H1 (cell line): ENCODE measurements at regions not wholly inside any gene's neighbourhood (a gene's known extent, or its start where the extent isn't known, plus 50 kb on each side); places are given as distances from the start of the nearest gene placed in this dataset.

ENCODE experiments used
- CTCF ChIA-PET: fragments of 300-600 bp; sonication (Branson Sonifier 250); formaldehyde crosslinking; loops from one replicate; lab custom pipeline; 2021; ENCODE audit not compliant: partially characterized antibody; lab: Charles Lee
- POLR2A ChIA-PET: fragments of 300-600 bp; sonication (Branson Sonifier 250); formaldehyde crosslinking; loops from one replicate; lab custom pipeline; 2021; ENCODE audit warnings: inconsistent platforms; ENCODE audit not compliant: partially characterized antibody; lab: Charles Lee
- DNase-seq, 2 experiments: peaks; one replicate each; pipeline versions ENCODE4 v3.0.0 to v3.0.0-alpha.2; 2010 to 2022; ENCODE audit warnings: low spot score in 2 of 2, low read depth in 1 of 2, mixed read lengths in 1 of 2
- FAIRE-seq: peaks from 2 replicates; lab custom pipeline; 2011; peaks lifted over from hg19 to GRCh38; lab: Jason Lieb, UNC
- H2AFZ ChIP-seq: 2 replicates; pipeline ENCODE4 v1.8.1; 2012; ENCODE audit warnings: low read length, inconsistent platforms
- H2AK5ac ChIP-seq: 2 replicates; pipeline ENCODE4 v1.6.1; 2013; ENCODE audit warnings: low read depth, low read length
- H2BK120ac ChIP-seq: replicated peaks from 2 replicates; pipeline ENCODE3; 2013; ENCODE audit warnings: low read depth, low read length, inconsistent platforms
- H2BK12ac ChIP-seq: 2 replicates; pipeline ENCODE4 v1.6.1; 2013; ENCODE audit warnings: low read depth, low read length
- H2BK15ac ChIP-seq: 2 replicates; pipeline ENCODE4 v1.6.1; 2013; ENCODE audit warnings: low read length
- H2BK20ac ChIP-seq: 2 replicates; pipeline ENCODE4 v1.6.1; 2013; ENCODE audit warnings: low read length
- H2BK5ac ChIP-seq: 2 replicates; pipeline ENCODE4 v1.6.1; 2013; ENCODE audit warnings: low read depth, low read length
- H3K14ac ChIP-seq: 2 replicates; pipeline ENCODE4 v1.6.1; 2013; ENCODE audit warnings: inconsistent platforms; ENCODE audit not compliant: insufficient read length
- H3K18ac ChIP-seq: 2 replicates; pipeline ENCODE4 v1.6.1; 2013; ENCODE audit warnings: low read length; ENCODE audit errors: extremely low read depth
- H3K23ac ChIP-seq: 2 replicates; pipeline ENCODE4 v1.6.1; 2013; ENCODE audit warnings: inconsistent platforms; ENCODE audit not compliant: insufficient read length
- H3K23me2 ChIP-seq: 2 replicates; pipeline ENCODE4 v1.6.1; 2013; ENCODE audit warnings: low read depth, low read length
- H3K27ac ChIP-seq: 2 replicates; pipeline ENCODE4 v1.6.1; 2011; ENCODE audit warnings: low read depth, low read length, inconsistent platforms
- H3K27me3 ChIP-seq, 4 experiments: replicated peaks in 1 of 4; 1 replicate in 1 of 4; 2 replicates in 3 of 4; pipeline versions ENCODE4 v1.6.1 to v1.8.1; 2011 to 2013; ENCODE audit warnings: low read length in 3 of 4, mild to moderate bottlenecking in 3 of 4, inconsistent platforms in 2 of 4, mixed read lengths in 2 of 4, moderate library complexity in 1 of 4; ENCODE audit not compliant: control insufficient read depth in 3 of 4, insufficient read depth in 3 of 4; ENCODE audit errors: extremely low read depth in 1 of 4
- H3K36me3 ChIP-seq, 4 experiments: 2 replicates each; pipeline versions ENCODE4 v1.6.1 to v1.8.1; 2011 to 2013; ENCODE audit warnings: mild to moderate bottlenecking in 4 of 4, low read length in 3 of 4, moderate library complexity in 2 of 4, control low read depth in 1 of 4, inconsistent platforms in 1 of 4; ENCODE audit not compliant: insufficient read depth in 4 of 4, control insufficient read depth in 2 of 4
- H3K4ac ChIP-seq: replicated peaks from 2 replicates; pipeline ENCODE3; 2013; ENCODE audit warnings: low read length, low read depth, mixed read lengths, inconsistent platforms; ENCODE audit not compliant: insufficient read length
- H3K4me1 ChIP-seq, 4 experiments: replicated peaks in 1 of 4; 1 replicate in 1 of 4; 2 replicates in 3 of 4; pipeline versions ENCODE4 v1.6.1 to v1.8.1; 2011 to 2013; ENCODE audit warnings: low read length in 3 of 4, inconsistent platforms in 2 of 4, mixed read lengths in 1 of 4; ENCODE audit not compliant: insufficient read depth in 4 of 4, control insufficient read depth in 3 of 4
- H3K4me2 ChIP-seq, 2 experiments: 2 replicates each; pipeline versions ENCODE4 v1.6.1 to v1.8.1; 2011 to 2013; ENCODE audit warnings: low read depth in 2 of 2, low read length in 2 of 2, control low read depth in 1 of 2, inconsistent platforms in 1 of 2, mild to moderate bottlenecking in 1 of 2; ENCODE audit not compliant: insufficient read depth in 1 of 2
- H3K4me3 ChIP-seq, 4 experiments: fragments of 200-600, 300-600 bp in 1 of 4; sonication (generic), shearing (Covaris generic), sonication (Bioruptor Twin) in 1 of 4; 2 replicates each; pipeline versions ENCODE4 v1.5.1 to v1.8.1; 2011 to 2016; ENCODE audit warnings: low read length in 4 of 4, low read depth in 3 of 4, control low read depth in 2 of 4, inconsistent platforms in 2 of 4, mild to moderate bottlenecking in 2 of 4, mixed read lengths in 1 of 4, moderate library complexity in 1 of 4; ENCODE audit not compliant: insufficient read depth in 2 of 4; ENCODE audit errors: extremely low read depth in 1 of 4
- H3K56ac ChIP-seq: replicated peaks from 2 replicates; pipeline ENCODE3; 2013; ENCODE audit warnings: low read depth, mild to moderate bottlenecking, mixed read lengths, low read length, inconsistent platforms; ENCODE audit not compliant: insufficient read length
- H3K79me1 ChIP-seq: 2 replicates; pipeline ENCODE4 v1.6.1; 2013; ENCODE audit warnings: low read depth, low read length, control low read depth
- H3K79me2 ChIP-seq, 2 experiments: 2 replicates each; pipeline versions ENCODE4 v1.6.1 to v1.8.1; 2012 to 2013; ENCODE audit warnings: low read length in 2 of 2, mild to moderate bottlenecking in 2 of 2, inconsistent platforms in 1 of 2; ENCODE audit not compliant: insufficient read depth in 2 of 2, control insufficient read depth in 1 of 2
- H3K9ac ChIP-seq, 4 experiments: replicated peaks in 1 of 4; 1 replicate in 1 of 4; 2 replicates in 3 of 4; pipeline versions ENCODE4 v1.6.1 to v1.8.1; 2011 to 2013; ENCODE audit warnings: low read depth in 3 of 4, low read length in 3 of 4, control low read depth in 2 of 4, mild to moderate bottlenecking in 2 of 4, moderate library complexity in 2 of 4, inconsistent platforms in 1 of 4; ENCODE audit errors: extremely low read depth in 1 of 4
- H3K9me3 ChIP-seq, 2 experiments: 2 replicates each; pipeline versions ENCODE4 v1.6.1 to v1.8.1; 2012 to 2013; ENCODE audit warnings: mild to moderate bottlenecking in 2 of 2, moderate library complexity in 2 of 2, control low read depth in 1 of 2, inconsistent platforms in 1 of 2, low read depth in 1 of 2, low read length in 1 of 2, mixed read lengths in 1 of 2; ENCODE audit not compliant: insufficient read depth in 2 of 2
- H4K20me1 ChIP-seq, 2 experiments: replicated peaks in 1 of 2; 2 replicates each; pipeline versions ENCODE3 to v1.8.1; 2011 to 2013; ENCODE audit warnings: inconsistent platforms in 2 of 2, low read length in 2 of 2, mild to moderate bottlenecking in 1 of 2; ENCODE audit not compliant: insufficient read depth in 2 of 2, control insufficient read depth in 1 of 2
- H4K5ac ChIP-seq: 2 replicates; pipeline ENCODE4 v1.6.1; 2013; ENCODE audit warnings: low read length, low read depth, mixed read lengths, inconsistent platforms; ENCODE audit not compliant: insufficient read length
- H4K8ac ChIP-seq: 2 replicates; pipeline ENCODE4 v1.8.0; 2013; ENCODE audit warnings: mild to moderate bottlenecking, moderate library complexity, low read length, inconsistent platforms; ENCODE audit not compliant: insufficient read depth; ENCODE audit errors: extremely low read depth
- H4K91ac ChIP-seq: replicated peaks from 2 replicates; pipeline ENCODE3; 2013; ENCODE audit warnings: low read length, mixed read lengths, inconsistent platforms; ENCODE audit not compliant: insufficient read length
- ASH2L ChIP-seq: fragments of 200-600, 300-600 bp; sonication (generic); IDR thresholded peaks from one replicate; pipeline ENCODE4 v1.7.1; 2017; ENCODE audit warnings: low read length
- BACH1 ChIP-seq: IDR thresholded peaks from 2 replicates; pipeline ENCODE4 v1.6.1; 2012; ENCODE audit warnings: low read length, improper control_type of control experiment
- BCL11A ChIP-seq, 2 experiments: IDR thresholded peaks; one replicate each; pipeline ENCODE4 v1.6.1; 2011; ENCODE audit warnings: low read depth in 2 of 2, low read length in 2 of 2, mild to moderate bottlenecking in 2 of 2
- CEBPB ChIP-seq: IDR thresholded peaks from 2 replicates; pipeline ENCODE4 v1.6.1; 2012; ENCODE audit warnings: low read depth, low read length
- EGR1 ChIP-seq: IDR thresholded peaks from 2 replicates; pipeline ENCODE4 v1.6.1; 2011; ENCODE audit warnings: low read depth, low read length, borderline replicate concordance
- JUN ChIP-seq: IDR thresholded peaks from 2 replicates; pipeline ENCODE4 v1.6.1; 2011; ENCODE audit warnings: low read depth, mild to moderate bottlenecking, improper control_type of control experiment, low read length
- JUND ChIP-seq: IDR thresholded peaks from 2 replicates; pipeline ENCODE4 v1.6.1; 2011; ENCODE audit warnings: mild to moderate bottlenecking, improper control_type of control experiment, low read length
- NRF1 ChIP-seq: IDR thresholded peaks from 2 replicates; pipeline ENCODE4 v1.6.1; 2011; ENCODE audit warnings: mild to moderate bottlenecking, low read depth, low read length, improper control_type of control experiment
- POLR2AphosphoS5 ChIP-seq: IDR thresholded peaks from 2 replicates; pipeline ENCODE4 v1.6.1; 2011; ENCODE audit warnings: low read depth, low read length
- RXRA ChIP-seq: IDR thresholded peaks from 2 replicates; pipeline ENCODE4 v1.6.1; 2011; ENCODE audit warnings: low read depth, mild to moderate bottlenecking, low read length, moderate library complexity; ENCODE audit not compliant: insufficient read depth
- SAP30 ChIP-seq: fragments of 300-600 bp; sonication (generic); IDR thresholded peaks from 2 replicates; pipeline ENCODE4 v1.7.1; 2012; ENCODE audit warnings: low read length, moderate library complexity, mild to moderate bottlenecking, inconsistent platforms; ENCODE audit not compliant: insufficient read depth, insufficient replicate concordance
- SIN3A ChIP-seq, 2 experiments: IDR thresholded peaks in 1 of 2; conservative IDR thresholded peaks in 1 of 2; 2 replicates each; pipeline ENCODE4 v1.6.1; 2011 to 2012; ENCODE audit warnings: low read length in 2 of 2, improper control_type of control experiment in 1 of 2, low read depth in 1 of 2, mild to moderate bottlenecking in 1 of 2
- SP2 ChIP-seq: IDR thresholded peaks from 2 replicates; pipeline ENCODE4 v1.6.1; 2012; ENCODE audit warnings: mild to moderate bottlenecking, low read length, inconsistent platforms
- SUZ12 ChIP-seq: fragments of 200-600 bp; sonication (generic); IDR thresholded peaks from 2 replicates; pipeline ENCODE4 v1.6.1; 2012; ENCODE audit warnings: mild to moderate bottlenecking, inconsistent platforms, low read length, moderate library complexity, mixed read lengths
- YY1 ChIP-seq: IDR thresholded peaks from 2 replicates; pipeline ENCODE4 v1.6.1; 2011; ENCODE audit warnings: low read depth, mild to moderate bottlenecking, low read length
- WGBS, 2 experiments: shearing (Covaris generic) in 1 of 2; methylation state at CpG; one replicate each; pipeline versions ENCODE4 v1.1.6 to v1.1.7; 2013 to 2015; ENCODE audit warnings: low lambda C conversion rate in 2 of 2, mixed read lengths in 2 of 2, inconsistent platforms in 1 of 2, low coverage in 1 of 2, missing lambda C conversion rate in 1 of 2; ENCODE audit not compliant: insufficient replicate concordance in 2 of 2, insufficient coverage in 1 of 2, insufficient read length in 1 of 2; ENCODE audit errors: extremely low coverage in 1 of 2, missing lambda C conversion rate in 1 of 2; 5-methylcytosine and 5-hydroxymethylcytosine counted together
- TF ChIP-seq, protein P1 (sequence below): IDR thresholded peaks from 2 replicates; pipeline ENCODE4 v1.6.1; 2012; ENCODE audit warnings: inconsistent platforms

DNA sequence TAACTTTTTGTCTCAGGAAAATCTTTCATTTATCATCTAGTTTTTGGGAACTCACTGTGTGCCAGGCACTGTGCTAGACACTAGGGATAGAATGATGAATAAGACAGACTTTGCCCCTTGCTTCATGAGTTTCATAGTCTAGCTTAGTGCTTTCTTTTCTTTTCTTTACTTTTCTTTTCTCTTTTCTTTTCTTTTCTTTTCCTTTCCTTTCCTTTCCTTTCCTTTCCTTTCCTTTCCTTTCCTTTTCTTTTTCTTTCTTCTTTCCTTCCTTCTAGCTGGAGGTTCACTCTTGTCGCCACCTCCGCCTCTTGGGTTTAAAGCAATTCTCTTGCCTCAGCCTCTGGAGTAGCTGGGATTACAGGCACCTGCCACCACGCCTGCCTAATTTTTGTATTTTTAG is 172.9 kb downstream of the EDEM1 start:
- Histone ChIP-seq H3K4ac (no peak overlapping the region), H3K27me3 (no peaks in the 10 kb centered on the region), H2BK120ac (no peak overlapping the region), H3K23ac (no peak overlapping the region), H2BK15ac (no peak overlapping the region), H3K9ac (no peak overlapping the region), H3K4me3 (no peak overlapping the region), H3K23me2 (no peaks in the 10 kb centered on the region), H3K9me3 (peaks cover 0 to 3% of the 10 kb centered on the region in 2 experiments; a peak in 1 of 4 replicates), H3K79me1 (no peaks in the 10 kb centered on the region), H4K5ac (no peak overlapping the region), H3K27ac (no peak overlapping the region), H2BK5ac (no peak overlapping the region), H4K91ac (no peak overlapping the region), H2AFZ (no peak overlapping the region), H3K4me1 (no peaks in the 10 kb centered on the region), H2BK20ac (no peak overlapping the region), H3K79me2 (no peaks in the 10 kb centered on the region), H3K36me3 (no peaks in the 10 kb centered on the region; a peak in 1 of 8 replicates), H3K4me2 (no peak overlapping the region), H3K14ac (no peak overlapping the region), H4K8ac (no peak overlapping the region), H3K56ac (no peak overlapping the region), H2BK12ac (no peak overlapping the region), H2AK5ac (no peak overlapping the region), H4K20me1 (no peaks in the 10 kb centered on the region), H3K18ac (no peak overlapping the region)
- CTCF ChIA-PET = interaction anchor here (0.7 kb wide), 1 partner anchor 68 kb away, joined by 3 read pairs; no protein-coding TSS in a partner anchor
- DNase-seq (no peak), FAIRE-seq (no peak)
- WGBS, 2 experiments = 83% methylated on average over 3 of the region's 3 CpGs; no CpG with 5 or more reads in 1 of the 2 experiments
- POLR2A ChIA-PET = no interaction called here
- TF ChIP-seq EGR1 = no peak
- no peak for TF ChIP-seq SP2
- TF ChIP-seq JUN = no peak
- TF ChIP-seq JUND = no peak
- no peak for TF ChIP-seq SIN3A (conservative IDR thresholded peaks at IDR 0.05 in 1 of 2, IDR thresholded peaks at IDR 0.05 in 1 of 2; ENCODE audit: low read depth in 1 of 2, low read length in 2 of 2)
- TF ChIP-seq BCL11A (IDR thresholded peaks at IDR 0.05; ENCODE audit: low read depth in 2 of 2, low read length in 2 of 2) = no peak
- no peak for TF ChIP-seq NRF1
- TF ChIP-seq BACH1 = no peak
- no peak for TF ChIP-seq ASH2L
- no peak for TF ChIP-seq POLR2AphosphoS5
- TF ChIP-seq CEBPB = no peak
- TF ChIP-seq, protein P1, sequence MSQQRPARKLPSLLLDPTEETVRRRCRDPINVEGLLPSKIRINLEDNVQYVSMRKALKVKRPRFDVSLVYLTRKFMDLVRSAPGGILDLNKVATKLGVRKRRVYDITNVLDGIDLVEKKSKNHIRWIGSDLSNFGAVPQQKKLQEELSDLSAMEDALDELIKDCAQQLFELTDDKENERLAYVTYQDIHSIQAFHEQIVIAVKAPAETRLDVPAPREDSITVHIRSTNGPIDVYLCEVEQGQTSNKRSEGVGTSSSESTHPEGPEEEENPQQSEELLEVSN = no peak
- TF ChIP-seq SAP30 = no peak
- TF ChIP-seq SUZ12 = no peak
- no peak for TF ChIP-seq YY1
- TF ChIP-seq RXRA = no peak
